NCI-H1092 treated with DMSO at 0.1 percent for 48 hours (cell line): ENCODE measurements at regions not wholly inside any gene's neighbourhood (a gene's known extent, or its start where the extent isn't known, plus 50 kb on each side); places are given as distances from the start of the nearest gene placed in this dataset.

Experiments
- DNase-seq: peaks from one replicate; lab custom pipeline; 2025; lab: John Stamatoyannopoulos, UW

- DNase-seq: no peak
Observed at GRCh38 chr2:235303499-235304291, 190.1 kb upstream of the AGAP1 start.

GRCh38 chr2:235305678-235306077 lies 188.2 kb upstream of the AGAP1 start:
- DNase-seq: no peak

GRCh38 chr2:235311044-235311443 lies 182.8 kb upstream of the AGAP1 start:
- no peak for DNase-seq

- no peak for DNase-seq
Observed at GRCh38 chr2:235312571-235312970, 181.3 kb upstream of the AGAP1 start.

DNA sequence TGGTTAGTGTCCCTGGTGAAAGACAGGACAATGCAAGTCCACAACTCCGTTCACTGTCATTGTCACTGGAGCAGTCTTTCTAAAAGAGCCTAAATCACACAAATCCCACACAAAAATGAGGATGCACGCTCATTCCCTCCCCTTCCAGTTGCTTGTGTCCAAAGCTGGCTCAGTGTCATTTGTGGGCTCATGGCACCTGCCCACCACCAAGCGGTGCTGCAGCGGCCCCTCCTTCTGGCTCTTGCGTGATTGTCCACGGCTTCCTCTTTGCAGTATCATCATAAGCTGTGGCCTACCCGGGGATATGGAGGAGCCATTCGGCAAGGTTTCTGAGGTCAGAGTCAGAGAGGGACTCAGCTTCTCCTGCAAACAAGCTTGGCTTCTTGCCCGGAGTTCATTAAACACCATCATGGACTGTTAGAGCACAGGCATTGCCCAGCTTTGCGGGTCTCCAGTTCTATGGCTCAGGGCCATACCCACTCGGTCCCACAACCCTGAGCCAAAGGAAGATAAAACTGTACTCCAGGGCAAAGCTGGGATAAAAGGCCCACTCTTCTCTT lies 179.4 kb upstream of the AGAP1 start:
- peak; percentile 54 for DNase-seq

- DNase-seq: no peak
Observed at GRCh38 chr2:235319095-235319494, 174.7 kb upstream of the AGAP1 start.

DNA sequence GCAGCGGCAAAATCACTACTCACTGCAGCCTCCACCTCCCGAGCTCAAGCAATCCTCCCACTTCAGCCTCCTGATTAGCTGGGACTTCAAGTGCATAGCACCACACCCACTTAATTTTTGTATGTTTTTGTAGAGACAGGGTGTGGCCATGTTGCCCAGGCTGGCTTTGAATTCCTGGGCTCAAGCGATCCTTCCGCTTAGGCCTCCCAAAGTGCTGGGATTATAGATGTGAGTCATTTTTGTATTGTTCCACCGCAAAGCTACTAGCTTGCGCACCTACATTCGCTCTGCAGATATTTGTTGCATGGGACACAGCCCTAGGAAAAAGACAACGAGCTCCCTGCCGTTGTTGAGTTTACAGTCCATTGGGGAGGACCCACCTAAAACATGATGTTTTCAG lies 173.5 kb upstream of the AGAP1 start:
- DNase-seq: no peak

DNA sequence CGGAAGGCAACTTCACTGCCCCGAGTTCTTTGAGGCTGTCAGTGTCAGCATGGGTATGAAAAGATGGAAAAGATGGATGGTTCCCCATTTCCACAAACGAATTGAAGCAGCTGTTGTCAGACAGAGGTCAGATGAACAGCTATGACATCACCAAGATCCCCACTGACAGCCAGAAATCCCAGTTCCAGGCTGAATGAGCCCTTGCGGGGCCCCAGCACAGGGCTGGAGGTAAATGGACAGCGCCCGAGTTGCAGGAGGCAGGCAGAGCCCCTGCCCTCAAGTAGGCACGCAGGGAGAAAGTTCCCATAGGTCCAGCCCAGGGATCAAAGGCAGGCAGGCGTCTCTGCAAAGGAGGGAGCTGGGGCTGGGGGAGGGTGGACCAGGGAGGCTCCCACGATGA lies 169.5 kb upstream of the AGAP1 start:
- no peak for DNase-seq

DNA sequence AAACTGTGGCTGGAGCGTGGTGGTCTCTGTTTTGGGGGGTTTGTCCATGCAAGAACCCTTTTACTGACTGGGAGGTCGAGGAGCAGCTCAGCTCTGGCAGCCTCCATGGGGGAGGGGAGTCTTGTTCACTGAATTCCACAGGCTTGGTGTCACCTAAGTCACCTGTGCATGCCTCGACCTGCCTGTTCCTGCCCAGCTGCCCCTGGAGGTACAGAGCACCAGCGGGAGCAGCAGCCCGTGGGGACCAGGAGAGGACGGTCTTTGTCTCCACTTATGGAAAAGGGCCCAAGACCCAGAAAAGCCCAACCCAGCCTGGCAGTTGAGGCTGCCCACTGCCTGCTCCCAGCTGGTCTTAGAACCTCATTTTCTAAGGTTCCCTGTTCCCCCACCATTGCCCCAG lies 168.7 kb upstream of the AGAP1 start:
- no peak for DNase-seq

DNA sequence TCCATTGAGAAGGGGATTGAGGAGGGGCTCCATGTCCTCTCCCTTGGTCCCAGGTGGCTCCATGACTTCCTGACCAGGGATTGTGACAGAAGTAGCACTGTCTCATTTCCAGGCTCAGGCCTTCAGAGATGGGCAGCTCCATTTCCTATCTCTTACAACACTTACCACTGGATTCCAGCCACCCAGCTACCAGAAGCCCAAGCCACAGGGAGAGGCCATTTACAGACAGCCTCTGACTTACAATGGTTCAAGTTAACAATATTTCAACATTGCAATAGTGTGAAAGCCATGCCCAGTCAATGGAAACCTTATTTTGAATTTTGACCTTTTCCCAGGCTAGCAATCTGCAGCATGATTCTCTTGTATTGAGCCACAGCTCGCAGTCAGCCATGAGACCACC lies 164.9 kb upstream of the AGAP1 start:
- no peak for DNase-seq

DNA sequence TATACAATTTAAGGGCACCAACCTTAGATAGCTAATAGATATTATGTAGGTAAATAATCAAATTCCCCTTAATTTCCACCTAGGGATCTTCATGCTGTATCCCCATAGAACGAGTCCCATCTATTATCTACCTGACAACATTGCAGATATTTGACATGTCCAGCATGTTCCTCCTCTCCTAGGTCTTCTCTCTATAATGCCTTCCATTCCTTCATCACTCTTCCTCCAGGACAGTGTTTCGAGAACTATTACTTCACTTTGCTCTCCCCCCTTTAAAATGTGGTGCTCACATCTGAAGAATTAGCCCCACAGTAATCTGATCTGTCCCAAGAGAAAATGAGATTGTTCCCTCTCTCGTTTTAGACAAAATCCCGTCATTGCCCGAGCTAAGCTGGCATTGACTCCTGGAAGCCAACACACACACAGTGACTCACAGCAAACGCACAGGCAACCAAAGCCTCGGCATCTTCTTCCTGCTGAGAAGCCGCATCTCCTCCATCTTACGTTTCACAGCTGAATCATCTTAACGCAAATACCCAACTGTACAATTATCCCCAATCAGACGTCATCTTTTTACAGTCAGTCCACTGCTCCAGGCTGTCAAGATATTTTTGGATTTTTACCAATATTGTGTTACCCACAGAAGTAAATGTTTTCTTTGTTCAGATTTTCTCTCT lies 162.9 kb upstream of the AGAP1 start:
- DNase-seq: no peak

GRCh38 chr2:235332240-235332890 lies 161.5 kb upstream of the AGAP1 start:
- DNase-seq: no peak

- no peak for DNase-seq
Observed at GRCh38 chr2:235333076-235333475, 160.8 kb upstream of the AGAP1 start.

GRCh38 chr2:235334179-235334578 lies 159.7 kb upstream of the AGAP1 start:
- DNase-seq: no peak

DNA sequence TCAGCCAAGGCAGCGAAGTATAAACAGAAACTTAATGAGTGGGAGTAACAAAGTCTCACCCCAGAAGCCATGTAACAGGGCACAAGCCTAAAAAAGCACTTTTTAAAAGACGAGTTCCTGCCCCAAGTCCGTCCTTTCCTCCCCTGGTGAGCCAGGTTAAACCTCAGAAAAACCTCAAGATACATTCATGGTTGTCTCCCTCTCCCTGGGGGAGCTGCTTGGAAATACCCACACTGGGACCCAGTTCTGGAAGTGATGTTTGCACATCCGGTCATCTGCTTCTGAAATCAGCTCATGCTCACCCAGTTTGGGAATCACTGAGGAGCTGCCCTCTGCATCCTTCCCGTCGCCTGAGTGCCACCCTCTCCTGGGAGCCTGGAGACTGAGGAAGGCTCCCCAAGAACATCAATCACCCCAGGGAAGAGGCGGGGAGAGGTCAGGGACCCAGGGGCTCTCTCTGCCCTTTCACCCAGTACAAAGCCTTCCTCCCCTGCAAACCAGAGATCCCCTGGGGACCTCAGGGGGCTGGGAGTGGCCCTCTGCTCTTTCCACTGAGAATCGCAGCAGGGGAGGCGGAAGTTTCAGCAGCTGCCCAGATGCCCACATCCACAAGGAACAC lies 150.6 kb upstream of the AGAP1 start:
- no peak for DNase-seq

DNA sequence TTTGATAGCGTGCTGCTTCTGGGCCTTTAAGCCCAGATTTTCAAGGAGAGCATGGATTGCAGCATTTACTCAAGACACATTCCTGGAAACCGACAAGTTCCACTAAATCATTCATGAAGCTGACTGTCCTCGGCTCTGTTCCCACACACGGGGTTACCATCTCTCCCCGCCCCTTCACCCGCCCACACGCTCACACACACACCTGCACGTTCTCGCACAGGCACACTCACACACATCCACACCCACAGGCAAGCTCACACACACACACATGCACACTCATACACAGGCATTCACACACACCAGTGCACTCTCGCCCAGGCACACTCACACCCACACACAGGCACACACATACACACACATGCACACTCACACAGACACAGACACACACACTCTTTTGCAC lies 150.0 kb upstream of the AGAP1 start:
- no peak for DNase-seq

- no peak for DNase-seq
Observed at GRCh38 chr2:235345745-235346144, 148.1 kb upstream of the AGAP1 start.

- no peak for DNase-seq
Observed at GRCh38 chr2:235347691-235348090, 146.2 kb upstream of the AGAP1 start.

GRCh38 chr2:235348329-235348728 lies 145.5 kb upstream of the AGAP1 start:
- DNase-seq: no peak

- no peak for DNase-seq
Observed at GRCh38 chr2:235350234-235350633, 143.6 kb upstream of the AGAP1 start.

GRCh38 chr2:235352541-235352940 lies 141.3 kb upstream of the AGAP1 start:
- no peak for DNase-seq

- no peak for DNase-seq
Observed at GRCh38 chr2:235357881-235358280, 136.0 kb upstream of the AGAP1 start.
